ENCODE measurements at regions not wholly inside any gene's neighbourhood (a gene's known extent, or its start where the extent isn't known, plus 50 kb on each side); places are given as distances from the start of the nearest gene placed in this dataset.

GRCh38 chr4:19930742-19931141 is 321.0 kb upstream of the SLIT2 start:
- POLR2A ChIA-PET, result no interaction called here
- CTCF ChIA-PET, result no interaction called here
- no peak for DNase-seq (ENCODE audit: low read depth, low spot score)
- no peak overlapping the region for H3K4me3 ChIP-seq (ENCODE audit: low read depth, low read length)
- no peak for TF ChIP-seq CTCF (IDR thresholded peaks at IDR 0.05; ENCODE audit: insufficient read depth, low read length, missing control alignments)

GRCh38 chr4:19927381-19927780 is 324.3 kb upstream of the SLIT2 start:
- ChIA-PET CTCF (no interaction called here), POLR2A (no interaction called here)
- no peak overlapping the region for H3K4me3 ChIP-seq (ENCODE audit: low read depth, low read length)
- TF ChIP-seq CTCF (IDR thresholded peaks at IDR 0.05; ENCODE audit: insufficient read depth, low read length, missing control alignments), result no peak
- DNase-seq (ENCODE audit: low read depth, low spot score), result no peak

- CTCF ChIA-PET, result no interaction called here
- no peak for DNase-seq (ENCODE audit: low read depth, low spot score)
- POLR2A ChIA-PET, result no interaction called here
- no peak overlapping the region for H3K4me3 ChIP-seq (ENCODE audit: low read depth, low read length)
- no peak for TF ChIP-seq CTCF (IDR thresholded peaks at IDR 0.05; ENCODE audit: insufficient read depth, low read length, missing control alignments)
These were observed 326.2 kb upstream of the SLIT2 start for GRCh38 chr4:19925516-19925915.

- no peak for TF ChIP-seq CTCF (IDR thresholded peaks at IDR 0.05; ENCODE audit: insufficient read depth, low read length, missing control alignments)
- CTCF ChIA-PET, result no interaction called here
- DNase-seq (ENCODE audit: low read depth, low spot score), result no peak
These were observed 326.9 kb upstream of the SLIT2 start for GRCh38 chr4:19924761-19925160.

GRCh38 chr4:19915276-19915675 is 336.4 kb upstream of the SLIT2 start:
- no peak for DNase-seq (ENCODE audit: low read depth, low spot score)
- ChIA-PET POLR2A (no interaction called here), CTCF (no interaction called here)
- no peak for TF ChIP-seq CTCF (IDR thresholded peaks at IDR 0.05; ENCODE audit: insufficient read depth, low read length, missing control alignments)
- no peak overlapping the region for H3K4me3 ChIP-seq (ENCODE audit: low read depth, low read length)

More at GRCh38 chr4:19924761-19925160, 326.9 kb upstream of the SLIT2 start:
- H3K4me3 ChIP-seq (ENCODE audit: low read depth, low read length), result no peak overlapping the region
- POLR2A ChIA-PET, result no interaction called here

- ChIA-PET POLR2A (no interaction called here), CTCF (no interaction called here)
- TF ChIP-seq CTCF (IDR thresholded peaks at IDR 0.05; ENCODE audit: insufficient read depth, low read length, missing control alignments), result no peak
- H3K4me3 ChIP-seq (ENCODE audit: low read depth, low read length), result no peak overlapping the region
- no peak for DNase-seq (ENCODE audit: low read depth, low spot score)
These were observed 338.1 kb upstream of the SLIT2 start for GRCh38 chr4:19913650-19914049.

Data from AG04449 (cell line).